ENCODE measurements at regions not wholly inside any gene's neighbourhood (a gene's known extent, or its start where the extent isn't known, plus 50 kb on each side); places are given as distances from the start of the nearest gene placed in this dataset.

- WGBS, 3 donors: 54 to 68% (median 57%) methylated on average over 3 of the region's 3 CpGs
- H3K9me3 ChIP-seq: no peaks in the 10 kb centered on the region
- no peak overlapping the region for H3K27ac ChIP-seq
- no peaks in the 10 kb centered on the region for H3K36me3 ChIP-seq (ENCODE audit: insufficient read depth in 1 of 2, low read depth in 1 of 2)
- DNase-seq (no peak), ATAC-seq (no peak)
- intact Hi-C loops (cut with DNase I): no loop called here
- H3K4me3 ChIP-seq: no peak overlapping the region
- H3K4me1 ChIP-seq: no peaks in the 10 kb centered on the region
- no peaks in the 10 kb centered on the region for H3K27me3 ChIP-seq (ENCODE audit: insufficient read depth in 3 of 3, low read length in 2 of 3)
- TF ChIP-seq, protein P1, sequence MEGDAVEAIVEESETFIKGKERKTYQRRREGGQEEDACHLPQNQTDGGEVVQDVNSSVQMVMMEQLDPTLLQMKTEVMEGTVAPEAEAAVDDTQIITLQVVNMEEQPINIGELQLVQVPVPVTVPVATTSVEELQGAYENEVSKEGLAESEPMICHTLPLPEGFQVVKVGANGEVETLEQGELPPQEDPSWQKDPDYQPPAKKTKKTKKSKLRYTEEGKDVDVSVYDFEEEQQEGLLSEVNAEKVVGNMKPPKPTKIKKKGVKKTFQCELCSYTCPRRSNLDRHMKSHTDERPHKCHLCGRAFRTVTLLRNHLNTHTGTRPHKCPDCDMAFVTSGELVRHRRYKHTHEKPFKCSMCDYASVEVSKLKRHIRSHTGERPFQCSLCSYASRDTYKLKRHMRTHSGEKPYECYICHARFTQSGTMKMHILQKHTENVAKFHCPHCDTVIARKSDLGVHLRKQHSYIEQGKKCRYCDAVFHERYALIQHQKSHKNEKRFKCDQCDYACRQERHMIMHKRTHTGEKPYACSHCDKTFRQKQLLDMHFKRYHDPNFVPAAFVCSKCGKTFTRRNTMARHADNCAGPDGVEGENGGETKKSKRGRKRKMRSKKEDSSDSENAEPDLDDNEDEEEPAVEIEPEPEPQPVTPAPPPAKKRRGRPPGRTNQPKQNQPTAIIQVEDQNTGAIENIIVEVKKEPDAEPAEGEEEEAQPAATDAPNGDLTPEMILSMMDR (IDR thresholded peaks at IDR 0.05): no peak
Observed at GRCh38 chrX:150032742-150033141, 94.5 kb upstream of the EOLA2 start.

DNA sequence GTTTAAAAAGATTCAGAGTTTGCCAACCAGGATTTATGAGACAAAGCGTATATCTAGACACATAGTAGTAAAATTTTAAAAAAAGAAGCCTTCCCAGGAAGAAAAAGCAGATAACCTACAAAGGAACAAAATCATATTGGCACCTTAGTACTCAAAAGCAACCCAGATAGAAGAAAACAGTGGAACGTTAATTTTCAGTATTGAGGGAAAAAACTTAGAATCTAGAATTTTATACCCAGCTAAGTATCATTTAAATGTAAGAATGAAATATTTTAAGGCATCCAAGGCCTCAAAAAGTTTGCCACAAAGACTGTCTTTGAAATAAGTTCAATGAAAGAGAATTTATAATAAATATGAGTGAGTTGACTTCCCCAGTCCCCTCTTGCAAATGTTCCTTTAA, 96.5 kb upstream of the EOLA2 start:
- no peaks in the 10 kb centered on the region for H3K4me1 ChIP-seq
- intact Hi-C loops (cut with DNase I): no loop called here
- no peaks in the 10 kb centered on the region for H3K36me3 ChIP-seq (ENCODE audit: insufficient read depth in 1 of 2, low read depth in 1 of 2)
- H3K27me3 ChIP-seq (ENCODE audit: insufficient read depth in 3 of 3, low read length in 2 of 3): no peaks in the 10 kb centered on the region
- ATAC-seq (no peak), DNase-seq (no peak)
- H3K9me3 ChIP-seq: no peaks in the 10 kb centered on the region
- TF ChIP-seq, protein P1 (IDR thresholded peaks at IDR 0.05): no peak
- H3K4me3 ChIP-seq: no peak overlapping the region
- no peak overlapping the region for H3K27ac ChIP-seq
- WGBS, 3 donors: 75 to 100% (median 99%) methylated on average over 2 of the region's 2 CpGs

DNA sequence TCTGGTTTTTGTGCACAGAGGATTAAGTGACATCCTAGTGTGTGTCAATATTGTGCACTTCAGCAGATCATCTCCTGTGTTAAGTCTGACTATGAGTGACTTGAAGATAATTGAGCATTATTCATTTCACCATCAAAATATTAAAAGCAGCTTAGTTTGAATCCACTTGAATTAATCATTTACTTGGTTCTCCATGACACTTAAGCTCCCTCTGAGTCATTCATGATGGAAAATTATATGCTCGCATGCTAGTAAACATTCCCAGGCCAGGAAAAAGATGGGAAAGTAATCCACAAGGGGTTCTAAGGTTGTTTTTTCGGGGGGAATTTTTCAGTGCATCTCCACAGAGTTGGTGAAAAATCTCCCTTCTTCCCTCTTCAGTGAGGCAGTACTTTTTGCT, 97.2 kb upstream of the EOLA2 start:
- no peaks in the 10 kb centered on the region for H3K36me3 ChIP-seq (ENCODE audit: insufficient read depth in 1 of 2, low read depth in 1 of 2)
- no peaks in the 10 kb centered on the region for H3K9me3 ChIP-seq
- ATAC-seq (no peak), DNase-seq (no peak)
- no peak overlapping the region for H3K27ac ChIP-seq
- no peaks in the 10 kb centered on the region for H3K4me1 ChIP-seq
- no peak overlapping the region for H3K4me3 ChIP-seq
- 31 to 52% (median 44%) methylated on average over 2 of the region's 2 CpGs for WGBS, 3 donors
- intact Hi-C loops (cut with DNase I): no loop called here
- TF ChIP-seq, protein P1 (IDR thresholded peaks at IDR 0.05): no peak
- no peaks in the 10 kb centered on the region for H3K27me3 ChIP-seq (ENCODE audit: insufficient read depth in 3 of 3, low read length in 2 of 3)

- whole genome bisulfite sequencing, 3 donors: 15 to 29% (median 24%) methylated on average over 2 of the region's 2 CpGs
- no peaks in the 10 kb centered on the region for H3K4me1 ChIP-seq
- no peak overlapping the region for H3K27ac ChIP-seq
- no peaks in the 10 kb centered on the region for H3K27me3 ChIP-seq (ENCODE audit: insufficient read depth in 3 of 3, low read length in 2 of 3)
- intact Hi-C loops (cut with DNase I): no loop called here
- DNase-seq (no peak), ATAC-seq (no peak)
- no peak overlapping the region for H3K4me3 ChIP-seq
- TF ChIP-seq, protein P1 (IDR thresholded peaks at IDR 0.05): no peak
- H3K36me3 ChIP-seq (ENCODE audit: insufficient read depth in 1 of 2, low read depth in 1 of 2): no peaks in the 10 kb centered on the region
- H3K9me3 ChIP-seq: no peaks in the 10 kb centered on the region
Observed at GRCh38 chrX:150036181-150036580, 97.9 kb upstream of the EOLA2 start.

GRCh38 chrX:150036641-150037040, 98.3 kb upstream of the EOLA2 start:
- Histone ChIP-seq H3K36me3 (ENCODE audit: insufficient read depth in 1 of 2, low read depth in 1 of 2) (no peaks in the 10 kb centered on the region), H3K9me3 (no peaks in the 10 kb centered on the region), H3K4me1 (no peaks in the 10 kb centered on the region), H3K27ac (no peak overlapping the region), H3K27me3 (ENCODE audit: insufficient read depth in 3 of 3, low read length in 2 of 3) (no peaks in the 10 kb centered on the region), H3K4me3 (no peak overlapping the region)
- TF ChIP-seq, protein P1 (IDR thresholded peaks at IDR 0.05): no peak
- DNase-seq: no peak
- no peak for ATAC-seq
- intact Hi-C loops (cut with DNase I): no loop called here
- 68 to 89% (median 79%) methylated on average over 3 of the region's 3 CpGs for WGBS, 3 donors
